B cell (primary cell): ENCODE measurements at regions not wholly inside any gene's neighbourhood (a gene's known extent, or its start where the extent isn't known, plus 50 kb on each side); places are given as distances from the start of the nearest gene placed in this dataset.

Experiments used
- ATAC-seq: fragments of 200-7000 bp; cut with Tn5 transposase; one replicate; pipeline ENCODE4 v1.10.0; 2021; ENCODE audit warnings: low read depth, mild to moderate bottlenecking, moderate number of reproducible peaks, moderate library complexity
- CTCF ChIA-PET: fragments of 350-600 bp; sonication (Branson Sonifier 250); formaldehyde crosslinking; loops from one replicate; lab custom pipeline; 2021; ENCODE audit warnings: antibody characterized with exemption, inconsistent platforms; lab: Charles Lee
- POLR2A ChIA-PET: fragments of 350-600 bp; sonication (Branson Sonifier 250); formaldehyde crosslinking; loops from one replicate; lab custom pipeline; 2021; ENCODE audit warnings: antibody characterized with exemption; lab: Charles Lee
- DNase-seq: peaks from one replicate; pipeline ENCODE4 v3.0.0; 2013
- H2AFZ ChIP-seq: 2 replicates; pipeline ENCODE4 v1.6.1; 2012; ENCODE audit warnings: mild to moderate bottlenecking, low read depth, low read length; ENCODE audit not compliant: insufficient read depth, poor library complexity, severe bottlenecking
- H3K27ac ChIP-seq, 2 donors: 1 replicate in 1 of 2; 2 replicates in 1 of 2; pipeline ENCODE4 v1.5.1; 2012 to 2013; ENCODE audit warnings: low read length in 2 of 2, mild to moderate bottlenecking in 2 of 2, moderate library complexity in 1 of 2
- H3K27me3 ChIP-seq, 4 experiments: fragments of 200-600 bp in 1 of 4; sonication (generic) in 1 of 4; replicated peaks in 1 of 4; 1 replicate in 2 of 4; 2 replicates in 2 of 4; pipeline versions ENCODE4 v1.6.1 to v1.7.0; 2013 to 2016; ENCODE audit warnings: low read length in 3 of 4, mild to moderate bottlenecking in 2 of 4, mixed read lengths in 1 of 4, moderate library complexity in 1 of 4; ENCODE audit not compliant: insufficient read depth in 4 of 4, control insufficient read depth in 3 of 4; ENCODE audit errors: control extremely low read depth in 1 of 4
- H3K36me3 ChIP-seq, 2 experiments: replicated peaks in 1 of 2; 1 replicate in 1 of 2; 2 replicates in 1 of 2; pipeline versions ENCODE4 v1.6.1 to v1.7.1; 2013; ENCODE audit warnings: low read length in 1 of 2; ENCODE audit not compliant: insufficient read depth in 2 of 2, control insufficient read depth in 1 of 2; ENCODE audit errors: control extremely low read depth in 1 of 2, extremely low read depth in 1 of 2
- H3K4me1 ChIP-seq, 2 donors: fragments of 200-600 bp in 1 of 2; sonication (generic) in 1 of 2; 1 replicate in 1 of 2; 2 replicates in 1 of 2; pipeline versions ENCODE4 v1.5.1 to v1.6.1; 2013 to 2017; ENCODE audit warnings: low read length in 2 of 2; ENCODE audit not compliant: control insufficient read depth in 2 of 2, insufficient read depth in 2 of 2
- H3K4me2 ChIP-seq: replicated peaks from 2 replicates; pipeline ENCODE3; 2012; ENCODE audit warnings: mild to moderate bottlenecking, low read depth, low read length; ENCODE audit not compliant: poor library complexity, severe bottlenecking
- H3K4me3 ChIP-seq, 5 experiments: fragments of 200-600 bp in 1 of 5; sonication (generic) in 1 of 5; 1 replicate in 3 of 5; 2 replicates in 2 of 5; pipeline versions ENCODE4 v1.5.1 to v1.7.0; 2011 to 2016; ENCODE audit warnings: low read length in 4 of 5, mild to moderate bottlenecking in 4 of 5, low read depth in 2 of 5, control low read depth in 1 of 5, moderate library complexity in 1 of 5; ENCODE audit not compliant: insufficient read depth in 1 of 5; ENCODE audit errors: control extremely low read depth in 1 of 5, extremely low read depth in 1 of 5
- H3K79me2 ChIP-seq: fragments of 200-600 bp; sonication (generic); one replicate; pipeline ENCODE4 v1.6.0; 2016; ENCODE audit warnings: low read length; ENCODE audit not compliant: control insufficient read depth, insufficient read depth
- H3K9ac ChIP-seq: fragments of 200-600 bp; sonication (generic); 2 replicates; pipeline ENCODE4 v1.6.1; 2017; ENCODE audit warnings: mild to moderate bottlenecking, low read length, moderate library complexity
- H3K9me3 ChIP-seq, 3 donors: one replicate each; pipeline versions ENCODE4 v1.6.1 to v1.7.1; 2013; ENCODE audit warnings: low read length in 2 of 3; ENCODE audit not compliant: control insufficient read depth in 2 of 3, insufficient read depth in 1 of 3; ENCODE audit errors: control extremely low read depth in 1 of 3
- H4K20me1 ChIP-seq: 2 replicates; pipeline ENCODE4 v1.6.0; 2012; ENCODE audit warnings: mild to moderate bottlenecking, low read length; ENCODE audit not compliant: insufficient read depth, control insufficient read depth, poor library complexity, severe bottlenecking
- H3K27ac Mint-ChIP-seq: one replicate; pipeline ENCODE4 v1.8.0; 2021; ENCODE audit warnings: mixed read lengths
- H3K27me3 Mint-ChIP-seq: one replicate; pipeline ENCODE4 v1.8.0; 2021; ENCODE audit warnings: mixed read lengths
- H3K4me1 Mint-ChIP-seq: one replicate; pipeline ENCODE4 v1.8.0; 2021; ENCODE audit warnings: mixed read lengths
- H3K4me3 Mint-ChIP-seq: one replicate; pipeline ENCODE4 v1.8.0; 2021; ENCODE audit warnings: mixed read lengths
- H3K9me3 Mint-ChIP-seq: one replicate; pipeline ENCODE4 v1.8.0; 2022; ENCODE audit warnings: mixed read lengths; ENCODE audit not compliant: insufficient read depth
- CTCF ChIP-seq: fragments of 200-600 bp; IDR thresholded peaks from one replicate; pipeline ENCODE4 v1.8.0; 2022; ENCODE audit warnings: antibody characterized with exemption, mild to moderate bottlenecking
- EZH2 ChIP-seq: IDR thresholded peaks from 2 replicates; pipeline ENCODE4 v1.6.1; 2012; ENCODE audit warnings: borderline replicate concordance, low read depth, mild to moderate bottlenecking, moderate library complexity, low read length; ENCODE audit not compliant: insufficient read depth, poor library complexity, severe bottlenecking
- WGBS: methylation state at CpG from one replicate; pipeline ENCODE4 v1.1.5; 2013; ENCODE audit warnings: missing lambda C conversion rate; ENCODE audit not compliant: insufficient coverage; 5-methylcytosine and 5-hydroxymethylcytosine counted together
- intact Hi-C: fragments of 100-400 bp; cut with micrococcal nuclease; formaldehyde crosslinking; loops from one replicate; pipeline ENCODE4 v1.10.0; 2022

GRCh38 chr21:18985584-18985983, 582.0 kb upstream of the TMPRSS15 start:
- Histone ChIP-seq H3K4me1 (no peaks in the 10 kb centered on the region), H4K20me1 (no peaks in the 10 kb centered on the region), H3K9me3 (peaks cover 0 to 7% (median 1%) of the 10 kb centered on the region in 3 donors), H3K36me3 (no peaks in the 10 kb centered on the region), H3K4me2 (no peak overlapping the region), H3K4me3 (no peak overlapping the region), H3K27me3 (no peaks in the 10 kb centered on the region), H3K79me2 (no peaks in the 10 kb centered on the region), H3K9ac (no peak overlapping the region), H2AFZ (no peak overlapping the region), H3K27ac (no peak overlapping the region)
- Mint-ChIP-seq H3K4me1 (no peaks in the 10 kb centered on the region), H3K27ac (no peak overlapping the region), H3K9me3 (peaks cover 2% of the 10 kb centered on the region), H3K4me3 (no peak overlapping the region), H3K27me3 (no peaks in the 10 kb centered on the region)
- ATAC-seq, result no peak
- intact Hi-C loops, result no loop called here
- no peak for TF ChIP-seq EZH2
- ChIA-PET POLR2A (no interaction called here), CTCF (no interaction called here)
- no peak for DNase-seq

- Histone ChIP-seq H3K9me3 (peaks cover 0 to 7% (median 1%) of the 10 kb centered on the region in 3 donors), H3K27me3 (no peaks in the 10 kb centered on the region), H3K9ac (no peak overlapping the region), H3K4me2 (no peak overlapping the region), H3K36me3 (no peaks in the 10 kb centered on the region), H3K4me1 (no peaks in the 10 kb centered on the region), H4K20me1 (no peaks in the 10 kb centered on the region), H2AFZ (no peak overlapping the region), H3K4me3 (no peak overlapping the region), H3K27ac (no peak overlapping the region), H3K79me2 (no peaks in the 10 kb centered on the region)
- CTCF ChIA-PET, result no interaction called here
- POLR2A ChIA-PET, result no interaction called here
- Mint-ChIP-seq H3K4me3 (no peak overlapping the region), H3K4me1 (no peaks in the 10 kb centered on the region), H3K27me3 (no peaks in the 10 kb centered on the region), H3K27ac (no peak overlapping the region), H3K9me3 (peaks cover 2% of the 10 kb centered on the region)
- ATAC-seq, result no peak
- 60% methylated on average over 1 of the region's 4 CpGs for WGBS
- no peak for TF ChIP-seq EZH2
- TF ChIP-seq CTCF, result no peak
- no peak for DNase-seq
- intact Hi-C loops, result no loop called here
Measured at GRCh38 chr21:18986197-18986596, 582.6 kb upstream of the TMPRSS15 start.
